OCI-LY7 (cell line): ENCODE measurements at regions not wholly inside any gene's neighbourhood (a gene's known extent, or its start where the extent isn't known, plus 50 kb on each side); places are given as distances from the start of the nearest gene placed in this dataset.
"Not testable (repeated sequence)": the region's sequence is repeated elsewhere in the genome, so short reads cannot be mapped to it uniquely, and the experiment has no call there.

Experiments
- BruUV-seq: library from RNA; stranded (reverse); fragments of 400-500 nt; replicated peaks from 2 replicates; lab custom pipeline; 2021; lab: Mats Ljungman, UMichigan
- CTCF ChIA-PET: fragments of 300-600 bp; sonication (Branson Sonifier 250); formaldehyde crosslinking; loops from one replicate; lab custom pipeline; 2022; ENCODE audit warnings: antibody characterized with exemption; ENCODE audit not compliant: unreplicated experiment; lab: Charles Lee
- POLR2A ChIA-PET: fragments of 300-600 bp; sonication (Branson Sonifier 250); formaldehyde crosslinking; loops from one replicate; lab custom pipeline; 2022; ENCODE audit warnings: antibody characterized with exemption; lab: Charles Lee
- DNase-seq: peaks from one replicate; pipeline ENCODE4 v3.0.0-alpha.2; 2015; ENCODE audit warnings: low spot score
- H2AFZ ChIP-seq: fragments of 200-600 bp; sonication (generic), shearing (Covaris generic); 2 replicates; pipeline ENCODE4 v1.6.1; 2014; ENCODE audit warnings: mild to moderate bottlenecking, antibody characterized with exemption, low read length, moderate library complexity
- H3K27ac ChIP-seq: fragments of 200-600 bp; sonication (generic); 2 replicates; pipeline ENCODE4 v1.5.1; 2014; ENCODE audit warnings: mixed run types, low read depth, mild to moderate bottlenecking, moderate library complexity, low read length, inconsistent platforms; ENCODE audit not compliant: poor library complexity, severe bottlenecking
- H3K36me3 ChIP-seq: fragments of 200-600 bp; sonication (generic); 2 replicates; pipeline ENCODE4 v1.6.1; 2014; ENCODE audit warnings: mild to moderate bottlenecking, antibody characterized with exemption, low read length, moderate library complexity, mixed read lengths; ENCODE audit not compliant: insufficient read depth
- H3K4me1 ChIP-seq: fragments of 200-600 bp; sonication (generic); 2 replicates; pipeline ENCODE4 v1.5.1; 2014; ENCODE audit warnings: mild to moderate bottlenecking, low read length; ENCODE audit not compliant: insufficient read depth, poor library complexity, severe bottlenecking
- H3K4me2 ChIP-seq: fragments of 200-600 bp; sonication (generic); 2 replicates; pipeline ENCODE4 v1.6.1; 2014; ENCODE audit warnings: mild to moderate bottlenecking, low read length
- H3K4me3 ChIP-seq: fragments of 200-600 bp; sonication (generic); 2 replicates; pipeline ENCODE4 v1.5.1; 2014; ENCODE audit warnings: mild to moderate bottlenecking, low read depth, low read length; ENCODE audit not compliant: poor library complexity, severe bottlenecking
- H3K79me2 ChIP-seq: fragments of 200-600 bp; sonication (generic); 2 replicates; pipeline ENCODE4 v1.6.1; 2016; ENCODE audit warnings: low read depth, mild to moderate bottlenecking, low read length, moderate library complexity, mixed read lengths; ENCODE audit not compliant: insufficient read depth
- H3K9me2 ChIP-seq: fragments of 200-600 bp; sonication (generic); 2 replicates; pipeline ENCODE4 v1.6.1; 2016; ENCODE audit warnings: mild to moderate bottlenecking, low read length, mixed read lengths; ENCODE audit not compliant: insufficient read depth
- H3K9me3 ChIP-seq: fragments of 200-600 bp; sonication (generic); 2 replicates; pipeline ENCODE4 v1.6.1; 2014; ENCODE audit warnings: mild to moderate bottlenecking, mixed run types, low read length, mixed read lengths
- H4K20me1 ChIP-seq: fragments of 200-600 bp; sonication (generic); 2 replicates; pipeline ENCODE4 v1.6.1; 2014; ENCODE audit warnings: mild to moderate bottlenecking, antibody characterized with exemption, low read length, moderate library complexity, mixed read lengths; ENCODE audit not compliant: insufficient read depth
- CTCF ChIP-seq: fragments of 200-600 bp; sonication (generic); conservative IDR thresholded peaks from 2 replicates; pipeline ENCODE4 v1.5.1; 2014; ENCODE audit warnings: mild to moderate bottlenecking, antibody characterized with exemption, low read length, moderate library complexity, mixed read lengths
- EZH2phosphoT487 ChIP-seq: fragments of 200-600 bp; sonication (generic); IDR thresholded peaks from 2 replicates; pipeline ENCODE4 v1.6.1; 2018; ENCODE audit warnings: low read depth, borderline replicate concordance, mild to moderate bottlenecking, mixed run types, antibody characterized with exemption, low read length, moderate library complexity, mixed read lengths
- intact Hi-C: fragments of 100-400 bp; cut with micrococcal nuclease; formaldehyde crosslinking; loops from one replicate; pipeline ENCODE4 v1.10.0; 2022; ENCODE audit not compliant: unreplicated experiment

- Histone ChIP-seq H3K9me3 (no peaks in the 10 kb centered on the region), H3K4me1 (no peaks in the 10 kb centered on the region), H3K9me2 (no peaks in the 10 kb centered on the region), H3K36me3 (no peaks in the 10 kb centered on the region), H2AFZ (no peak overlapping the region), H3K79me2 (no peaks in the 10 kb centered on the region), H3K4me2 (no peak overlapping the region), H4K20me1 (no peaks in the 10 kb centered on the region), H3K27ac (no peak overlapping the region), H3K4me3 (no peak overlapping the region)
- intact Hi-C loops, result no loop called here
- ChIA-PET CTCF (no interaction called here), POLR2A (no interaction called here)
- no peak for DNase-seq
- TF ChIP-seq EZH2phosphoT487 (no peak), CTCF (no peak)
- BruUV-seq, result no TSS peak
Observed at GRCh38 chr7:53151496-53151895, 116.1 kb downstream of the POM121L12 start.

DNA sequence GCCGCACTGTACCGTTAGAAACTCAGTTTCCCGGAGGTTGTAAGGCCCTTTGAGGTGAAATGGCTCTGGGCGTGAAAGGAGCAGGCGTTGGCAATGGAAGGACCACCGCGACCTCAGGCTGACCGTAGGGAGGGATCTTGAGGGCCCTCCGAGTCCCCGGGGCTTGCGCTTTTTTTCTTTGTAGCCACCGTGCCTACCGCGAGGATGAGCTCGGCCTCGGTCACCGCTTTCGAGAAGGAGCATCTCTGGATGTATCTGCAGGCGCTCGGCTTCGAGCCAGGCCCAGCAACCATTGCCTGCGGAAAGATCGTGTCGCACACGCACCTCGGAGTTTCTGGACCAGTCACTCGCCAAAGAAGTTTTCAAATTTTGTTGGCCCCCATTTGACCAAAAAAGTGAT, 151.8 kb downstream of the POM121L12 start:
- H4K20me1 ChIP-seq, H2AFZ ChIP-seq, CTCF ChIA-PET, H3K4me1 ChIP-seq, DNase-seq, H3K79me2 ChIP-seq, intact Hi-C loops, H3K4me2 ChIP-seq, H3K9me2 ChIP-seq, H3K36me3 ChIP-seq, H3K4me3 ChIP-seq, H3K9me3 ChIP-seq, H3K27ac ChIP-seq, BruUV-seq, POLR2A ChIA-PET: not testable (repeated sequence)

DNA sequence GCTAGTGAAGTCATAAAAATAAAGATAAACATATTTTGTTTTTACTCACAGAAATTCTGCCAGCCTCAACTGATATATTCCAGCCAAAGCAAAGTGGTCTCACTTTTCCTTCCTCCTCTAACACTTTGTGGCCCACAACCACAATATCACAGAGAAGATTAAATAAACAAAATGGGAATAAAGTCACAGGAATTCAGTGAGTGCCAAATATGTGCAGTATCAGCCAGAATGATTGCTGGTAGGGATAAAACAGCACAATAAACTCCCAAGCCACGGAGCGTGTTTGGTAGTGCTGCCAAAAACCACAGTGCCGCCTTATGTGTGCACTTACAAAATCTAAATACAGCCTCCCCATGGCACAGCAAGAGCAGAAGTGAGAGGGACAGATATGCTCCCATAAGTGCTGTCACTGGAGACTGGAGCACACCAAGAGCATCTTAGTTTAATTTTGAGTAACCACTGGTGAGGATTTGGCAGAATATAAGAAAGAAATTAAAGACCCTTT, 155.8 kb downstream of the POM121L12 start:
- H3K27ac ChIP-seq, result no peak overlapping the region
- no peak overlapping the region for H3K4me3 ChIP-seq
- POLR2A ChIA-PET, result interaction anchor here (0.8 kb wide), 1 partner anchor 25 kb away, joined by 3 read pairs; no protein-coding TSS in a partner anchor
- H3K9me2 ChIP-seq, result no peaks in the 10 kb centered on the region
- no peaks in the 10 kb centered on the region for H3K79me2 ChIP-seq
- no TSS peak for BruUV-seq
- intact Hi-C loops, result no loop called here
- no peaks in the 10 kb centered on the region for H3K36me3 ChIP-seq
- TF ChIP-seq EZH2phosphoT487 (no peak), CTCF (no peak)
- CTCF ChIA-PET, result no interaction called here
- no peak overlapping the region for H3K4me2 ChIP-seq
- H3K9me3 ChIP-seq, result no peaks in the 10 kb centered on the region
- H3K4me1 ChIP-seq, result no peaks in the 10 kb centered on the region
- no peak overlapping the region for H2AFZ ChIP-seq
- H4K20me1 ChIP-seq, result no peaks in the 10 kb centered on the region
- DNase-seq, result no peak
